Endothelial cell of umbilical vein (primary cell): ENCODE measurements at regions not wholly inside any gene's neighbourhood (a gene's known extent, or its start where the extent isn't known, plus 50 kb on each side); places are given as distances from the start of the nearest gene placed in this dataset.

Experiments used
- BruUV-seq: library from RNA; stranded (reverse); fragments of 400-500 nt; replicated peaks from 2 replicates; lab custom pipeline; 2021; lab: Mats Ljungman, UMichigan
- CTCF ChIA-PET: fragments of 300-600, 350-600 bp; sonication (Branson Sonifier 250); formaldehyde crosslinking; loops from one replicate; lab custom pipeline; 2021; ENCODE audit warnings: antibody characterized with exemption, inconsistent platforms; lab: Charles Lee
- POLR2A ChIA-PET: fragments of 300-600, 350-600 bp; sonication (Branson Sonifier 250); formaldehyde crosslinking; loops from one replicate; lab custom pipeline; 2021; ENCODE audit warnings: antibody characterized with exemption, inconsistent platforms; lab: Charles Lee
- DNase-seq: peaks from one replicate; pipeline ENCODE4 v3.0.0-alpha.2; 2011; ENCODE audit warnings: low read depth, low spot score
- FAIRE-seq: peaks from 2 replicates; lab custom pipeline; 2011; peaks lifted over from hg19 to GRCh38; lab: Jason Lieb, UNC
- H2AFZ ChIP-seq: 2 replicates; pipeline ENCODE4 v1.6.0; 2012; ENCODE audit warnings: low read depth, low read length, control low read depth, inconsistent platforms
- H3K27ac ChIP-seq: 2 replicates; pipeline ENCODE4 v1.5.1; 2011; ENCODE audit warnings: low read depth, mild to moderate bottlenecking, control low read depth, low read length, moderate library complexity; ENCODE audit not compliant: insufficient read depth
- H3K27me3 ChIP-seq, 2 experiments: 2 replicates each; pipeline versions ENCODE4 v1.6.0 to v1.6.1; 2011; ENCODE audit warnings: low read length in 2 of 2, mixed read lengths in 1 of 2; ENCODE audit not compliant: control insufficient read depth in 2 of 2, insufficient read depth in 2 of 2
- H3K36me3 ChIP-seq, 2 experiments: 2 replicates in 1 of 2; 3 replicates in 1 of 2; pipeline ENCODE4 v1.5.1; 2011; ENCODE audit warnings: low read length in 2 of 2, mild to moderate bottlenecking in 1 of 2, moderate library complexity in 1 of 2; ENCODE audit not compliant: control insufficient read depth in 2 of 2, insufficient read depth in 2 of 2; ENCODE audit errors: extremely low read depth in 1 of 2
- H3K4me1 ChIP-seq: 3 replicates; pipeline ENCODE4 v1.5.1; 2011; ENCODE audit warnings: mild to moderate bottlenecking, low read length; ENCODE audit not compliant: control insufficient read depth, insufficient read depth; ENCODE audit errors: extremely low read depth
- H3K4me2 ChIP-seq: 2 replicates; pipeline ENCODE4 v1.6.1; 2011; ENCODE audit warnings: low read length, control low read depth, mixed read lengths; ENCODE audit not compliant: insufficient read depth
- H3K4me3 ChIP-seq, 3 experiments: fragments of 200-600 bp in 1 of 3; sonication (generic), shearing (Covaris generic) in 1 of 3; replicated peaks in 1 of 3; 2 replicates each; pipeline ENCODE4 v1.5.1; 2011 to 2016; ENCODE audit warnings: control low read depth in 3 of 3, low read length in 3 of 3, mild to moderate bottlenecking in 2 of 3, inconsistent platforms in 1 of 3, low read depth in 1 of 3, moderate library complexity in 1 of 3; ENCODE audit not compliant: insufficient read depth in 1 of 3
- H3K79me2 ChIP-seq: 2 replicates; pipeline ENCODE4 v1.6.0; 2012; ENCODE audit warnings: low read length, inconsistent platforms; ENCODE audit not compliant: control insufficient read depth, insufficient read depth
- H3K9ac ChIP-seq: replicated peaks from 2 replicates; pipeline ENCODE3; 2011; ENCODE audit warnings: low read length, control low read depth; ENCODE audit not compliant: insufficient read depth; ENCODE audit errors: extremely low read depth
- H3K9me1 ChIP-seq: replicated peaks from 3 replicates; pipeline ENCODE4 v1.6.0; 2011; ENCODE audit warnings: mild to moderate bottlenecking, low read length; ENCODE audit not compliant: control insufficient read depth, insufficient read depth; ENCODE audit errors: extremely low read depth
- H3K9me3 ChIP-seq: replicated peaks from 2 replicates; pipeline ENCODE4 v1.5.1; 2012; ENCODE audit warnings: low read length, inconsistent platforms; ENCODE audit not compliant: control insufficient read depth, insufficient read depth
- H4K20me1 ChIP-seq: replicated peaks from 2 replicates; pipeline ENCODE3; 2011; ENCODE audit warnings: mild to moderate bottlenecking, low read length; ENCODE audit not compliant: control insufficient read depth, insufficient read depth; ENCODE audit errors: extremely low read depth
- EZH2 ChIP-seq: IDR thresholded peaks from 2 replicates; pipeline ENCODE4 v1.6.1; 2012; ENCODE audit warnings: borderline replicate concordance, low read depth, mild to moderate bottlenecking, moderate library complexity, low read length, inconsistent platforms; ENCODE audit not compliant: severe bottlenecking
- FOS ChIP-seq: IDR thresholded peaks from 2 replicates; pipeline ENCODE4 v1.6.1; 2011; ENCODE audit warnings: mild to moderate bottlenecking, low read length, moderate library complexity, borderline replicate concordance; ENCODE audit not compliant: insufficient read depth
- GATA2 ChIP-seq: IDR thresholded peaks from 2 replicates; pipeline ENCODE4 v1.7.0; 2011; ENCODE audit warnings: low read depth, mild to moderate bottlenecking, moderate library complexity, mixed read lengths, low read length; ENCODE audit not compliant: insufficient read length, insufficient read depth
- JUN ChIP-seq: IDR thresholded peaks from 2 replicates; pipeline ENCODE4 v1.6.1; 2011; ENCODE audit warnings: borderline replicate concordance, low read depth; ENCODE audit not compliant: insufficient read length, insufficient read depth
- MYC ChIP-seq: IDR thresholded peaks from one replicate; pipeline ENCODE4 v1.6.1; 2011; ENCODE audit warnings: mild to moderate bottlenecking, low read depth, low read length
- POLR2A ChIP-seq: IDR thresholded peaks from 2 replicates; pipeline ENCODE4 v1.6.1; 2012; ENCODE audit warnings: low read depth, mild to moderate bottlenecking, control low read depth, low read length
- POLR2AphosphoS5 ChIP-seq: IDR thresholded peaks from 2 replicates; pipeline ENCODE4 v1.6.1; 2012; ENCODE audit warnings: low read depth, mild to moderate bottlenecking, control low read depth, low read length, moderate library complexity; ENCODE audit not compliant: insufficient read depth
- dilution Hi-C: fragments of 300-500 bp; cut with MboI; formaldehyde crosslinking; loops from one replicate; pipeline ENCODE4 v1.15.0; 2019; ENCODE audit warnings: low sequenced_read_pairs; ENCODE audit not compliant: extremely low pct_ligation_motif_present
- intact Hi-C: fragments of 100-400 bp; cut with micrococcal nuclease; formaldehyde crosslinking; loops from one replicate; pipeline ENCODE4 v1.10.0; 2022
- TF ChIP-seq, protein P1 (sequence below): IDR thresholded peaks from 2 replicates; pipeline ENCODE4 v1.6.1; 2011; ENCODE audit not compliant: insufficient read depth, insufficient read length
- TF ChIP-seq, protein P2 (sequence below), 2 donors: IDR thresholded peaks; 1 replicate in 1 of 2; 2 replicates in 1 of 2; pipeline ENCODE4 v1.5.1; 2011; ENCODE audit warnings: low read length in 2 of 2, mild to moderate bottlenecking in 2 of 2, moderate library complexity in 2 of 2, control low read depth in 1 of 2, inconsistent platforms in 1 of 2, low read depth in 1 of 2; ENCODE audit not compliant: insufficient read depth in 1 of 2; ENCODE audit errors: extremely low read depth in 1 of 2

DNA sequence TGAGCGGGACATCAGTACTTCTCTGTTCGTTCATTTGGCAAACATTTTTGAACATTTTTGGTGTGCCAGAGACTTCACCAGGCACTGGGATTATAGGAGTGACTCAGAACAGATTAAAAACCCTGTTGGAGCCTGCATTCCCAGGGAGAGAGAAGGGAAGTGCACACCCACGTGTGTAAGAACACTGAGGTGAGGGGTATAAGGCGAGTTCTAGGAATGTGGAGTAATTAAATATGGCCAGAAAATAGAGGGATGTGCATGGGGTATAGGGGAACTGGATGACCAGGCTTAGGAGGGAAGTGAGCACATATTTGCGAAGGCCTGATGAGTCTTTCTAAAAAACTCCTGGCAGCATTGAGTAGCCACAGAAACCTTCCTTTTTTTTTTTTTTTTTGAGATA lies 401.2 kb upstream of the C2CD4B start:
- peaks cover 0 to 3% of the 10 kb centered on the region in 2 experiments for H3K27me3 ChIP-seq
- H3K27ac ChIP-seq = no peak overlapping the region
- intact Hi-C loops (no loop called here), dilution Hi-C loops (no loop called here)
- H3K9ac ChIP-seq = no peak overlapping the region
- DNase-seq (no peak), FAIRE-seq (no peak)
- no peak overlapping the region for H2AFZ ChIP-seq
- no TSS peak for BruUV-seq
- H3K36me3 ChIP-seq = no peaks in the 10 kb centered on the region
- TF ChIP-seq MYC (no peak), EZH2 (no peak), FOS (no peak), GATA2 (no peak), POLR2A (no peak), JUN (no peak), POLR2AphosphoS5 (no peak)
- TF ChIP-seq, protein P1, sequence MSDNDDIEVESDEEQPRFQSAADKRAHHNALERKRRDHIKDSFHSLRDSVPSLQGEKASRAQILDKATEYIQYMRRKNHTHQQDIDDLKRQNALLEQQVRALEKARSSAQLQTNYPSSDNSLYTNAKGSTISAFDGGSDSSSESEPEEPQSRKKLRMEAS = no peak
- TF ChIP-seq, protein P2, sequence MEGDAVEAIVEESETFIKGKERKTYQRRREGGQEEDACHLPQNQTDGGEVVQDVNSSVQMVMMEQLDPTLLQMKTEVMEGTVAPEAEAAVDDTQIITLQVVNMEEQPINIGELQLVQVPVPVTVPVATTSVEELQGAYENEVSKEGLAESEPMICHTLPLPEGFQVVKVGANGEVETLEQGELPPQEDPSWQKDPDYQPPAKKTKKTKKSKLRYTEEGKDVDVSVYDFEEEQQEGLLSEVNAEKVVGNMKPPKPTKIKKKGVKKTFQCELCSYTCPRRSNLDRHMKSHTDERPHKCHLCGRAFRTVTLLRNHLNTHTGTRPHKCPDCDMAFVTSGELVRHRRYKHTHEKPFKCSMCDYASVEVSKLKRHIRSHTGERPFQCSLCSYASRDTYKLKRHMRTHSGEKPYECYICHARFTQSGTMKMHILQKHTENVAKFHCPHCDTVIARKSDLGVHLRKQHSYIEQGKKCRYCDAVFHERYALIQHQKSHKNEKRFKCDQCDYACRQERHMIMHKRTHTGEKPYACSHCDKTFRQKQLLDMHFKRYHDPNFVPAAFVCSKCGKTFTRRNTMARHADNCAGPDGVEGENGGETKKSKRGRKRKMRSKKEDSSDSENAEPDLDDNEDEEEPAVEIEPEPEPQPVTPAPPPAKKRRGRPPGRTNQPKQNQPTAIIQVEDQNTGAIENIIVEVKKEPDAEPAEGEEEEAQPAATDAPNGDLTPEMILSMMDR (IDR thresholded peaks at IDR 0.05; ENCODE audit: extremely low read depth in 1 of 2, insufficient read depth in 1 of 2, low read depth in 1 of 2, low read length in 2 of 2) = no peak
- H3K9me3 ChIP-seq = no peaks in the 10 kb centered on the region
- CTCF ChIA-PET = no interaction called here
- no peak overlapping the region for H3K4me2 ChIP-seq
- no peaks in the 10 kb centered on the region for H4K20me1 ChIP-seq
- no peaks in the 10 kb centered on the region for H3K79me2 ChIP-seq
- POLR2A ChIA-PET = no interaction called here
- no peaks in the 10 kb centered on the region for H3K9me1 ChIP-seq
- no peaks in the 10 kb centered on the region for H3K4me1 ChIP-seq
- no peak overlapping the region for H3K4me3 ChIP-seq
